H7 (cell line): ENCODE measurements at regions not wholly inside any gene's neighbourhood (a gene's known extent, or its start where the extent isn't known, plus 50 kb on each side); places are given as distances from the start of the nearest gene placed in this dataset.
A peak's percentile ranks its signal among the peaks of the same experiment; 100 is the strongest.

Experiments
- DNase-seq: peaks from one replicate; pipeline ENCODE4 v3.0.0; 2012
- H3K27me3 ChIP-seq: 2 replicates; pipeline ENCODE4 v1.6.0; 2011; ENCODE audit warnings: mild to moderate bottlenecking, low read length; ENCODE audit not compliant: control insufficient read depth, insufficient read depth
- H3K36me3 ChIP-seq: replicated peaks from 2 replicates; pipeline ENCODE4 v1.5.1; 2011; ENCODE audit warnings: low read length; ENCODE audit not compliant: control insufficient read depth, insufficient read depth
- H3K4me3 ChIP-seq: 2 replicates; pipeline ENCODE4 v1.5.1; 2011; ENCODE audit warnings: low read depth, mild to moderate bottlenecking, control low read depth, low read length, moderate library complexity; ENCODE audit not compliant: insufficient read depth

GRCh38 chr3:69511361-69511760 is 125.5 kb upstream of the FRMD4B start:
- no peak for DNase-seq
- no peaks in the 10 kb centered on the region; the same call in 1 of the 2 replicates for H3K27me3 ChIP-seq

GRCh38 chr3:69510481-69511030 is 124.7 kb upstream of the FRMD4B start:
- Histone ChIP-seq H3K27me3 (no peaks in the 10 kb centered on the region; the same call in 1 of the 2 replicates), H3K4me3 (no peak overlapping the region), H3K36me3 (no peaks in the 10 kb centered on the region)
- no peak for DNase-seq

More at GRCh38 chr3:69511361-69511760, 125.5 kb upstream of the FRMD4B start:
- no peaks in the 10 kb centered on the region for H3K36me3 ChIP-seq
- H3K4me3 ChIP-seq = no peak overlapping the region

- Histone ChIP-seq H3K27me3 (no peaks in the 10 kb centered on the region; the same call in 1 of the 2 replicates), H3K4me3 (no peak overlapping the region)
- no peak for DNase-seq
Observed at GRCh38 chr3:69509288-69509687, 123.4 kb upstream of the FRMD4B start.

GRCh38 chr3:69505770-69506407 is 120.0 kb upstream of the FRMD4B start:
- H3K4me3 ChIP-seq = no peak overlapping the region
- H3K36me3 ChIP-seq = no peaks in the 10 kb centered on the region
- no peaks in the 10 kb centered on the region; the same call in 1 of the 2 replicates for H3K27me3 ChIP-seq
- DNase-seq = no peak

More at GRCh38 chr3:69509288-69509687, 123.4 kb upstream of the FRMD4B start:
- no peaks in the 10 kb centered on the region for H3K36me3 ChIP-seq

GRCh38 chr3:69504232-69504631 is 118.3 kb upstream of the FRMD4B start:
- Histone ChIP-seq H3K36me3 (no peaks in the 10 kb centered on the region), H3K27me3 (no peaks in the 10 kb centered on the region; the same call in 1 of the 2 replicates), H3K4me3 (no peak overlapping the region)
- no peak for DNase-seq

- no peak for DNase-seq
- H3K4me3 ChIP-seq = no peak overlapping the region
- H3K36me3 ChIP-seq = no peaks in the 10 kb centered on the region
- no peaks in the 10 kb centered on the region for H3K27me3 ChIP-seq
Observed at GRCh38 chr3:69500604-69501003, 114.7 kb upstream of the FRMD4B start.

GRCh38 chr3:69499899-69500421 is 114.1 kb upstream of the FRMD4B start:
- DNase-seq = no peak
- Histone ChIP-seq H3K4me3 (no peak overlapping the region), H3K36me3 (no peaks in the 10 kb centered on the region), H3K27me3 (no peaks in the 10 kb centered on the region)

- no peaks in the 10 kb centered on the region for H3K36me3 ChIP-seq
- no peaks in the 10 kb centered on the region for H3K27me3 ChIP-seq
- no peak overlapping the region for H3K4me3 ChIP-seq
- no peak for DNase-seq
Observed at GRCh38 chr3:69499422-69499821, 113.5 kb upstream of the FRMD4B start.

GRCh38 chr3:69496856-69497255 is 111.0 kb upstream of the FRMD4B start:
- Histone ChIP-seq H3K27me3 (no peaks in the 10 kb centered on the region), H3K4me3 (no peak overlapping the region), H3K36me3 (no peaks in the 10 kb centered on the region)
- no peak for DNase-seq

GRCh38 chr3:69494185-69494584 is 108.3 kb upstream of the FRMD4B start:
- Histone ChIP-seq H3K27me3 (no peaks in the 10 kb centered on the region), H3K4me3 (no peak overlapping the region), H3K36me3 (no peaks in the 10 kb centered on the region)
- DNase-seq = no peak

- H3K36me3 ChIP-seq = no peaks in the 10 kb centered on the region
- H3K4me3 ChIP-seq = no peak overlapping the region
- H3K27me3 ChIP-seq = no peaks in the 10 kb centered on the region
- DNase-seq = no peak
Observed at GRCh38 chr3:69493157-69493556, 107.3 kb upstream of the FRMD4B start.

GRCh38 chr3:69491975-69492374 is 106.1 kb upstream of the FRMD4B start:
- H3K27me3 ChIP-seq = no peaks in the 10 kb centered on the region
- no peak for DNase-seq
- H3K4me3 ChIP-seq = no peak overlapping the region
- H3K36me3 ChIP-seq = no peaks in the 10 kb centered on the region

- Histone ChIP-seq H3K36me3 (no peaks in the 10 kb centered on the region), H3K4me3 (no peak overlapping the region), H3K27me3 (no peaks in the 10 kb centered on the region)
- peak; percentile 28 for DNase-seq
Observed at GRCh38 chr3:69490971-69491370, 105.1 kb upstream of the FRMD4B start.

GRCh38 chr3:69490235-69490634 is 104.3 kb upstream of the FRMD4B start:
- DNase-seq = no peak
- Histone ChIP-seq H3K4me3 (no peak overlapping the region), H3K27me3 (no peaks in the 10 kb centered on the region), H3K36me3 (no peaks in the 10 kb centered on the region)

- no peak for DNase-seq
- Histone ChIP-seq H3K27me3 (no peaks in the 10 kb centered on the region), H3K4me3 (no peak overlapping the region), H3K36me3 (no peaks in the 10 kb centered on the region)
Observed at GRCh38 chr3:69488026-69488425, 102.1 kb upstream of the FRMD4B start.
